Endothelial cell (in vitro differentiated cells): ENCODE measurements at regions not wholly inside any gene's neighbourhood (a gene's known extent, or its start where the extent isn't known, plus 50 kb on each side); places are given as distances from the start of the nearest gene placed in this dataset.

Experiments
- DNase-seq: peaks from one replicate; pipeline ENCODE4 v3.0.0; 2021; ENCODE audit warnings: low spot score
- H3K27ac Mint-ChIP-seq: one replicate; pipeline ENCODE4 v1.8.0; 2021; ENCODE audit warnings: mixed read lengths, inconsistent platforms; ENCODE audit not compliant: unreplicated experiment
- H3K27me3 Mint-ChIP-seq: one replicate; pipeline ENCODE4 v1.8.0; 2021; ENCODE audit warnings: mild to moderate bottlenecking, moderate library complexity, mixed read lengths, inconsistent platforms; ENCODE audit not compliant: unreplicated experiment
- H3K36me3 Mint-ChIP-seq: one replicate; pipeline ENCODE4 v1.8.0; 2021; ENCODE audit warnings: mild to moderate bottlenecking, low read depth, mixed read lengths, inconsistent platforms; ENCODE audit not compliant: unreplicated experiment
- H3K4me1 Mint-ChIP-seq: one replicate; pipeline ENCODE4 v1.8.0; 2021; ENCODE audit warnings: mild to moderate bottlenecking, mixed read lengths, inconsistent platforms; ENCODE audit not compliant: unreplicated experiment
- H3K4me3 Mint-ChIP-seq: one replicate; pipeline ENCODE4 v1.8.0; 2021; ENCODE audit warnings: mild to moderate bottlenecking, mixed read lengths, inconsistent platforms; ENCODE audit not compliant: unreplicated experiment
- H3K9me3 Mint-ChIP-seq: one replicate; pipeline ENCODE4 v1.8.0; 2021; ENCODE audit warnings: mixed read lengths, inconsistent platforms; ENCODE audit not compliant: unreplicated experiment
- TF ChIP-seq, protein P1 (sequence below): fragments of 200-600 bp; sonication (generic); IDR thresholded peaks from one replicate; pipeline ENCODE4 v1.5.0; 2021; ENCODE audit warnings: antibody characterized with exemption; ENCODE audit not compliant: unreplicated experiment

DNA sequence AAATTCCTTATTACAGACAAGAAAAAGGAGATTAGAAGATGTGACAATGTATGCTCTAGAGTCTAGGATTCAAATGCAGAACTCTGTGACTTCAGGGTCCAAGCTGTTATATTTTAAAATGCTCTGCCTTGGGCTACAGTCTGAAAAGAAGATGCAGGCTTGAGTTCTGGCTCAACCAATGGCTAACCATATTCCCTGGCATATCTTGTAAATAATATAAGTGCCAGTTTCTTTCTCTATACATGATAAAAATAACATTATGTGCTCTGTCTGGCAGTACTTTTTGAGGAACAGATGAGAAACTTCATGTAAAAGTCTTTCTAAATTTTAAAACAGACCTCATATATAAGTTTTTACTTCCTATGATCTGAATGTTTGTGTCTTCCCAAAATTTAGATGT, 926.5 kb upstream of the CDH6 start:
- H3K36me3 Mint-ChIP-seq: no peaks in the 10 kb centered on the region
- no peak for DNase-seq
- H3K27me3 Mint-ChIP-seq: peaks cover 1% of the 10 kb centered on the region
- no peaks in the 10 kb centered on the region for H3K9me3 Mint-ChIP-seq
- no peak overlapping the region for H3K27ac Mint-ChIP-seq
- no peak overlapping the region for H3K4me3 Mint-ChIP-seq
- TF ChIP-seq, protein P1, sequence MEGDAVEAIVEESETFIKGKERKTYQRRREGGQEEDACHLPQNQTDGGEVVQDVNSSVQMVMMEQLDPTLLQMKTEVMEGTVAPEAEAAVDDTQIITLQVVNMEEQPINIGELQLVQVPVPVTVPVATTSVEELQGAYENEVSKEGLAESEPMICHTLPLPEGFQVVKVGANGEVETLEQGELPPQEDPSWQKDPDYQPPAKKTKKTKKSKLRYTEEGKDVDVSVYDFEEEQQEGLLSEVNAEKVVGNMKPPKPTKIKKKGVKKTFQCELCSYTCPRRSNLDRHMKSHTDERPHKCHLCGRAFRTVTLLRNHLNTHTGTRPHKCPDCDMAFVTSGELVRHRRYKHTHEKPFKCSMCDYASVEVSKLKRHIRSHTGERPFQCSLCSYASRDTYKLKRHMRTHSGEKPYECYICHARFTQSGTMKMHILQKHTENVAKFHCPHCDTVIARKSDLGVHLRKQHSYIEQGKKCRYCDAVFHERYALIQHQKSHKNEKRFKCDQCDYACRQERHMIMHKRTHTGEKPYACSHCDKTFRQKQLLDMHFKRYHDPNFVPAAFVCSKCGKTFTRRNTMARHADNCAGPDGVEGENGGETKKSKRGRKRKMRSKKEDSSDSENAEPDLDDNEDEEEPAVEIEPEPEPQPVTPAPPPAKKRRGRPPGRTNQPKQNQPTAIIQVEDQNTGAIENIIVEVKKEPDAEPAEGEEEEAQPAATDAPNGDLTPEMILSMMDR: no peak
- H3K4me1 Mint-ChIP-seq: no peaks in the 10 kb centered on the region

DNA sequence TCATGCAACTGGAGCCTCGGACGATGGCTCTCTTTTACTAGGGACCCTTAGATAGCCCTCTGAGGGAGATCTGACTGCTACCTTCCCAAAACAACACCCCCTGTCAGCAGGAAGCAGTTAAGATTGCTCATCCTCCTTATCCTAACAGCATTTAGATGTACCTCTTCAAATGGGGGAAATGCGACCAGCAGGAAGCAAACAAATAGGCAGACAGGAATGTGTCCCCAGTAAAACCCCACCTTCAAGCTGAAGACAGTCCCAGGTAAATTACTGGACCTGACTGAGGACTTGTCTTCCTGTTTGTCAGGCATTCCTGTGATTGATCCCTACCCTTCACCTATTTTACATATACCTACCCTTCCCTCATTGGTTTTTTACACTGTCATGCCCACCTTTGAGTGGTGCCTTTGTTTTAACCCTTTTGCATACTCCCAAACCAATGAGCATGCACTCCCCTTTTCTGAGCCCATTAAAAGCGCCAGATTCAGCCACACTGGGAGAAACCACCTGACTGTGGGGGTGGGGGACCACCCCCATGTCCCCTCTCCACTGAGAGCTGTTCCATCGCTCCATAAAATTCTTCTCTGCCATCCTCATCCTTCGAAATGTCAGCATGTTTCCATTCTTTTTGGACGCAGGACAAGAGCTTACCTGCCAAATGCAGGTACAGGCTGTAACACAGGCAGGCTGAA, 954.0 kb upstream of the CDH6 start:
- H3K9me3 Mint-ChIP-seq: no peaks in the 10 kb centered on the region
- no peak for DNase-seq
- H3K36me3 Mint-ChIP-seq: no peaks in the 10 kb centered on the region
- peaks cover 1% of the 10 kb centered on the region for H3K27me3 Mint-ChIP-seq
- H3K4me1 Mint-ChIP-seq: peaks cover 3% of the 10 kb centered on the region
- no peak overlapping the region for H3K27ac Mint-ChIP-seq
- H3K4me3 Mint-ChIP-seq: no peak overlapping the region
- TF ChIP-seq, protein P1: no peak

DNA sequence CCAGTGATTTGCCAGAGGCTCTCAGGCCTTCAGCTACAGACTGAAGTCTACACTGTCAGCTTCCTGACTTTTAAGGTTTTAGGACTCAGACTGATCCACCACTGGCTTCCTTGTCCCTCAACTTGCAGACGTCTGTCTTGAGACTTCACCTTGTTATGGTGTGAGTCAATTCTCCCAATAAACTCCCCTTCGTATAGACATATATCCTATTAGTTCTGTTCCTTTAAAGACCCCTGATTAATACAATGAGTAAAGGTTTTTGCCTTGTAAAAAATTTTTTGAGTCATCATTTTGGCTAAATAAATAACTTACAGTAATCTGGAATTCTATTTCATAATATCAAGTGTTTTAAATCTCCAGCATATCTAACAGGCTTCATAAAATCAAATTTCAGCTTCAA, 956.3 kb upstream of the CDH6 start:
- Mint-ChIP-seq H3K27me3 (no peaks in the 10 kb centered on the region), H3K9me3 (no peaks in the 10 kb centered on the region), H3K36me3 (no peaks in the 10 kb centered on the region), H3K27ac (no peak overlapping the region), H3K4me1 (peaks cover 3% of the 10 kb centered on the region), H3K4me3 (no peak overlapping the region)
- no peak for DNase-seq
- TF ChIP-seq, protein P1: no peak

DNA sequence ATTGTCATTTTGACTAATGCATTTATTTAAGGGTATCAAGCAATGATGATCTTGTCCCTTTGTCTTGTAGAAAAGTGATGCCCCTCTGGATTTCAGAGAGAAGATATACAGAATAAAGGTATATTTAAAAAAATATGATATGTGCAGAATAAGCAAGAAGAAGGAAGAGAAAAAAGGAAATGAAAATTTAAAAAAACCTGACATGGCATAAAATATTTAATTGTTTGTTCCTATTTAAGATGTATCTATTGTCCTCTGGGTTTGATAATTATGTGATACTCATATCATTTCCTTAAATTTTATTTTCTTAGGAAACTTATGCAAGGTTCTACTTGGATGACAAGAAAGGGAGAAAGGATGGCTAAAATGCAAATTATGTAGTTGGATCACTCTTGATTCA, 983.7 kb upstream of the CDH6 start:
- Mint-ChIP-seq H3K27ac (no peak overlapping the region), H3K4me3 (no peak overlapping the region), H3K9me3 (no peaks in the 10 kb centered on the region)

DNA sequence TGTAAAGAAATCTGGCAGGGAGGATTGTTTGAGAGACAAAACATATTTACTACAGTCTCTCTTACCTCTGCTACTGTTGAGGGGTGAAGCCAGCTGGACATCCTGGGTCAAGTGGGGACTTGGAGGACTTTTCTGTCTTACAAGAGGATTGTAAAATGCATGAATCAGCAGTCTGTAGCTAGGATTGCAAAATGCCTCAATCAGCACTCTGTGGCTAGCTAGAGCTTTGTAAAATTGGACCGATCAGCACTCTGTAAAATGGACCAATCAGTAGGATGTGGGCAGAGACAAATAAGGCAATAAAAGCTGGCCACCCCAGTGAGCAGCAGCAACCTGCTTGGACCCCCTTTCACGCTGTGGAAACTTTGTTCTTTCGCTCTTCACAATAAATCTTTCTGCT, 995.8 kb upstream of the CDH6 start:
- Mint-ChIP-seq H3K36me3 (no peaks in the 10 kb centered on the region), H3K4me1 (no peaks in the 10 kb centered on the region), H3K9me3 (no peaks in the 10 kb centered on the region), H3K27me3 (no peaks in the 10 kb centered on the region), H3K27ac (no peak overlapping the region), H3K4me3 (no peak overlapping the region)
- TF ChIP-seq, protein P1: no peak
- DNase-seq: no peak

More for the DNA sequence above, 983.7 kb upstream of the CDH6 start:
- DNase-seq: no peak
- no peaks in the 10 kb centered on the region for H3K27me3 Mint-ChIP-seq
- TF ChIP-seq, protein P1: no peak
- H3K36me3 Mint-ChIP-seq: no peaks in the 10 kb centered on the region
- H3K4me1 Mint-ChIP-seq: no peaks in the 10 kb centered on the region
